HG03103 (cell line): ENCODE measurements at regions not wholly inside any gene's neighbourhood (a gene's known extent, or its start where the extent isn't known, plus 50 kb on each side); places are given as distances from the start of the nearest gene placed in this dataset.
"Not testable (repeated sequence)": the region's sequence is repeated elsewhere in the genome, so short reads cannot be mapped to it uniquely, and the experiment has no call there.

ENCODE experiments used
- ATAC-seq: cut with Tn5 transposase; IDR thresholded peaks from one replicate; pipeline ENCODE4 v1.9.1; 2021; ENCODE audit warnings: low read depth; ENCODE audit not compliant: unreplicated experiment

GRCh38 chr9:117932585-117932984, 228.4 kb downstream of the TLR4 start:
- ATAC-seq, result no peak

GRCh38 chr9:117936185-117937130, 232.3 kb downstream of the TLR4 start:
- peak; percentile 99 for ATAC-seq

GRCh38 chr9:117938086-117938485, 233.9 kb downstream of the TLR4 start:
- ATAC-seq, result no peak

GRCh38 chr9:117938896-117939295, 234.7 kb downstream of the TLR4 start:
- ATAC-seq, result no peak

- not testable (repeated sequence) for ATAC-seq
These were observed 240.5 kb downstream of the TLR4 start for GRCh38 chr9:117944750-117945149.

GRCh38 chr9:117945286-117945685, 241.1 kb downstream of the TLR4 start:
- no peak for ATAC-seq

- no peak for ATAC-seq
These were observed 246.9 kb downstream of the TLR4 start for GRCh38 chr9:117951127-117951526.

- no peak for ATAC-seq
These were observed 248.4 kb downstream of the TLR4 start for GRCh38 chr9:117952581-117952980.

GRCh38 chr9:117957267-117957666, 253.1 kb downstream of the TLR4 start:
- ATAC-seq, result no peak

- no peak for ATAC-seq
These were observed 254.5 kb downstream of the TLR4 start for GRCh38 chr9:117958726-117959125.

GRCh38 chr9:117963493-117964090, 259.4 kb downstream of the TLR4 start:
- ATAC-seq, result no peak

GRCh38 chr9:117970276-117971050, 266.3 kb downstream of the TLR4 start:
- no peak for ATAC-seq

GRCh38 chr9:117974108-117974507, 269.9 kb downstream of the TLR4 start:
- no peak for ATAC-seq

- ATAC-seq, result no peak
These were observed 275.7 kb downstream of the TLR4 start for GRCh38 chr9:117979914-117980313.

- no peak for ATAC-seq
These were observed 283.7 kb downstream of the TLR4 start for GRCh38 chr9:117987945-117988344.

- ATAC-seq, result no peak
These were observed 287.8 kb downstream of the TLR4 start for GRCh38 chr9:117992006-117992405.

GRCh38 chr9:118000581-118000980, 296.4 kb downstream of the TLR4 start:
- ATAC-seq, result no peak

GRCh38 chr9:118003240-118003639, 299.0 kb downstream of the TLR4 start:
- ATAC-seq, result no peak

- ATAC-seq, result no peak
These were observed 304.0 kb downstream of the TLR4 start for GRCh38 chr9:118008246-118008645.

- no peak for ATAC-seq
These were observed 305.4 kb downstream of the TLR4 start for GRCh38 chr9:118009614-118010013.

- ATAC-seq, result no peak
These were observed 313.5 kb downstream of the TLR4 start for GRCh38 chr9:118017607-118018122.
